GM10248 (cell line): ENCODE measurements at regions not wholly inside any gene's neighbourhood (a gene's known extent, or its start where the extent isn't known, plus 50 kb on each side); places are given as distances from the start of the nearest gene placed in this dataset.

Experiments
- CTCF ChIA-PET: fragments of 300-600 bp; sonication (Branson Sonifier 250); formaldehyde crosslinking; extraction: SDS; loops from one replicate; lab custom pipeline; 2021; ENCODE audit warnings: antibody characterized with exemption; lab: Yijun Ruan, JAX
- POLR2A ChIA-PET: fragments of 350-650 bp; sonication (Branson Sonifier 250); formaldehyde crosslinking; extraction: SDS; loops from one replicate; lab custom pipeline; 2020; ENCODE audit warnings: antibody characterized with exemption; lab: Yijun Ruan, JAX
- DNase-seq: peaks from one replicate; pipeline ENCODE4 v3.0.0; 2012; ENCODE audit errors: extremely low spot score
- TF ChIP-seq, protein P1 (sequence below): IDR thresholded peaks from 2 replicates; pipeline ENCODE4 v1.5.1; 2012; ENCODE audit warnings: mild to moderate bottlenecking, low read depth; ENCODE audit errors: extremely low read depth, missing control alignments, control extremely low read depth

GRCh38 chr9:135204177-135204576 is 116.7 kb downstream of the OLFM1 start:
- TF ChIP-seq, protein P1, sequence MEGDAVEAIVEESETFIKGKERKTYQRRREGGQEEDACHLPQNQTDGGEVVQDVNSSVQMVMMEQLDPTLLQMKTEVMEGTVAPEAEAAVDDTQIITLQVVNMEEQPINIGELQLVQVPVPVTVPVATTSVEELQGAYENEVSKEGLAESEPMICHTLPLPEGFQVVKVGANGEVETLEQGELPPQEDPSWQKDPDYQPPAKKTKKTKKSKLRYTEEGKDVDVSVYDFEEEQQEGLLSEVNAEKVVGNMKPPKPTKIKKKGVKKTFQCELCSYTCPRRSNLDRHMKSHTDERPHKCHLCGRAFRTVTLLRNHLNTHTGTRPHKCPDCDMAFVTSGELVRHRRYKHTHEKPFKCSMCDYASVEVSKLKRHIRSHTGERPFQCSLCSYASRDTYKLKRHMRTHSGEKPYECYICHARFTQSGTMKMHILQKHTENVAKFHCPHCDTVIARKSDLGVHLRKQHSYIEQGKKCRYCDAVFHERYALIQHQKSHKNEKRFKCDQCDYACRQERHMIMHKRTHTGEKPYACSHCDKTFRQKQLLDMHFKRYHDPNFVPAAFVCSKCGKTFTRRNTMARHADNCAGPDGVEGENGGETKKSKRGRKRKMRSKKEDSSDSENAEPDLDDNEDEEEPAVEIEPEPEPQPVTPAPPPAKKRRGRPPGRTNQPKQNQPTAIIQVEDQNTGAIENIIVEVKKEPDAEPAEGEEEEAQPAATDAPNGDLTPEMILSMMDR: no peak

GRCh38 chr9:135209136-135209535 is 121.7 kb downstream of the OLFM1 start:
- DNase-seq: no peak
- TF ChIP-seq, protein P1: no peak
- POLR2A ChIA-PET: no interaction called here
- CTCF ChIA-PET: no interaction called here

More at GRCh38 chr9:135204177-135204576, 116.7 kb downstream of the OLFM1 start:
- DNase-seq: no peak
- ChIA-PET POLR2A (no interaction called here), CTCF (no interaction called here)

- CTCF ChIA-PET: interaction anchor here (1.1 kb wide), 1 partner anchor 11 kb away, joined by 3 read pairs; no protein-coding TSS in a partner anchor
- TF ChIP-seq, protein P1: no peak
- no peak for DNase-seq
- POLR2A ChIA-PET: no interaction called here
Observed at GRCh38 chr9:135209852-135210251, 122.4 kb downstream of the OLFM1 start.

DNA sequence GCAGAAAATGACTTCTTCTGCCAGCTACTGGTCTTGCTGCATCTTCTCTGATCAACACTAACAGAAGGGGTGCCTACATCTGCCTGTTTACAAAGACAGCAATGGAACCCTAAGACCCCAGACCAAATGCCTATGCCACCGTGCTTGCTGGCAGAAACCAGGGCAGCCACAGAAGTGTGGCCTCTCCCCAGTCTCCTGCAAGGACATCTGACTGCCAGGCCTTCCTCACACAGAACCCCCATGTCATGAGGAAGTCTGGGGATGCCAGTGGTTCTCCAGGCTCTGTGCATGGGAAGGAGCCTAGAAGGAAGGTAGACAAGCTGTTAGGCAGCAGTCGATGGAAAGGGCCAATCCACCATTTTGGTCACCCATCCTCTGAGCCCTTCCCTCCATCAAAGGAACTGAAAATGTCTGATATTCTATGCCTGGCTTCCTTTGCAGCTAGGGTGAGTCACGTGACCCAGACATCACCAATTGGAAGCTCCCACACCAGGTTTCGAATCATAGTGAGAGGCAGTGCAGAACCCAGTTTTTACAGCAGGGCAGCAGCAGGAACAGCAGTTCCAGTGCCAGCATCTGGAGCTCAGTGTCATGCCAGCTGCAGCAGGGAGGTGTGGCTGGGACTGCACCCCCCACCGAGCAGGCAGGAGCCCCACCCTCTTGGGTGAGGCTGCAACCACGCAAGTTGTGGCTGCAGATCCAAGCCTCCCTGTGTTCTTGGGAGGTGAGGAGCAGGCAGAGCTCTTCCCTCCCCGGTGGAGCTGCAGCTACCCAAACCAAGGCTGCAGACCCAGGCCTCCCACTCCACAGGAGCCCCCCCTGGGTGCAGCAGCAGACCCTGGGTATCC is 123.4 kb downstream of the OLFM1 start:
- ChIA-PET CTCF (interaction anchor here (1.1 kb wide), 1 partner anchor 12 kb away, joined by 3 read pairs; no protein-coding TSS in a partner anchor), POLR2A (no interaction called here)
- no peak for DNase-seq

DNA sequence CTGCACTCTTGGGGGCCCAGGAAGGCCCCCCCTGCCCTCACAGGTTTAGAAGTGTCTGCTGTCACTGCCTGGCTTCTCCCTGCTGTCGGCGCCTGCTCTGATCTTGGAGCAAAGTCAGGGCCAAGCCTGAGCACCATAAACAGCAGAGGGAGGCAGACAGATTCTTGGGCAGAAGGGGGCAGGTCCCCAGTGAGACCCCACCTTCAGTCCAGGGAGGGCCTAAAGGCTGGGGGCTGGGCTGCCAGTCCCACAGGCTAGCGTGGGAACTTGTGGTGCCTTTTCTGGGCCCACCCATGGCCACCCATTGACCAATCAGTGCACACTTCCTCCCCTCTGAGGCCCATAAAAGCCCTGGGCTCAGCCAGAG is 124.0 kb downstream of the OLFM1 start:
- ChIA-PET CTCF (no interaction called here), POLR2A (no interaction called here)
- DNase-seq: no peak
- TF ChIP-seq, protein P1: no peak

More for the DNA sequence above, 123.4 kb downstream of the OLFM1 start:
- TF ChIP-seq, protein P1: no peak

- ChIA-PET CTCF (no interaction called here), POLR2A (no interaction called here)
- no peak for DNase-seq
- TF ChIP-seq, protein P1: no peak
Observed at GRCh38 chr9:135212961-135213360, 125.5 kb downstream of the OLFM1 start.
